ENCODE measurements at regions not wholly inside any gene's neighbourhood (a gene's known extent, or its start where the extent isn't known, plus 50 kb on each side); places are given as distances from the start of the nearest gene placed in this dataset.

DNA sequence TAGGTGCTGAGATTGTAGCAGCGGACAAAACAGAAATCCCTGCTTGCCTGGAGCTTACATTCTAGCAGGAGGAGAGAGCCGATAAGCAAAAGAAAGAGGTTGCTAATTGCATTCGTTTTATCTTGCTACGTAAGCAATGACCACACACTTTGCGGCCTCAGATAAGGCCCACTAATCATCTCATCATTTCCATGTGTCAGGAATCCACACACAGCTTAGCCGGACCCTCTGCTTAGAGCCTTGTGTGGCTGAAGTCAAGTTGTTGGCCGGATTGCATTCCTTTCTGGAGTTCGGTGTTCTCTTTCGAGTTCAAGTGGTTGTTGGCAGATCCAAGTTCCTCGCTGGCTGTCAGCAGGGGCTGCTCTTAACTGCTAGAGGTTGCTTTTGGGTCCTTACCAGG, 101.6 kb downstream of the CHST1 start:
- no peaks in the 10 kb centered on the region for H3K9me3 ChIP-seq (ENCODE audit: low read depth)
- no peak overlapping the region for H3K27ac ChIP-seq
- no peaks in the 10 kb centered on the region for H3K4me1 ChIP-seq (ENCODE audit: low read depth)
- H3K27me3 ChIP-seq: peaks cover 31% of the 10 kb centered on the region
- peak; percentile 79 to 92 for DNase-seq (ENCODE audit: low read depth in 1 of 2, low spot score in 1 of 2)
- H3K36me3 ChIP-seq: no peaks in the 10 kb centered on the region
- TF ChIP-seq, protein P1, sequence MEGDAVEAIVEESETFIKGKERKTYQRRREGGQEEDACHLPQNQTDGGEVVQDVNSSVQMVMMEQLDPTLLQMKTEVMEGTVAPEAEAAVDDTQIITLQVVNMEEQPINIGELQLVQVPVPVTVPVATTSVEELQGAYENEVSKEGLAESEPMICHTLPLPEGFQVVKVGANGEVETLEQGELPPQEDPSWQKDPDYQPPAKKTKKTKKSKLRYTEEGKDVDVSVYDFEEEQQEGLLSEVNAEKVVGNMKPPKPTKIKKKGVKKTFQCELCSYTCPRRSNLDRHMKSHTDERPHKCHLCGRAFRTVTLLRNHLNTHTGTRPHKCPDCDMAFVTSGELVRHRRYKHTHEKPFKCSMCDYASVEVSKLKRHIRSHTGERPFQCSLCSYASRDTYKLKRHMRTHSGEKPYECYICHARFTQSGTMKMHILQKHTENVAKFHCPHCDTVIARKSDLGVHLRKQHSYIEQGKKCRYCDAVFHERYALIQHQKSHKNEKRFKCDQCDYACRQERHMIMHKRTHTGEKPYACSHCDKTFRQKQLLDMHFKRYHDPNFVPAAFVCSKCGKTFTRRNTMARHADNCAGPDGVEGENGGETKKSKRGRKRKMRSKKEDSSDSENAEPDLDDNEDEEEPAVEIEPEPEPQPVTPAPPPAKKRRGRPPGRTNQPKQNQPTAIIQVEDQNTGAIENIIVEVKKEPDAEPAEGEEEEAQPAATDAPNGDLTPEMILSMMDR (IDR thresholded peaks at IDR 0.05; ENCODE audit: low read depth, low read length): peak; percentile 11
- no peak overlapping the region for H3K4me3 ChIP-seq

DNA sequence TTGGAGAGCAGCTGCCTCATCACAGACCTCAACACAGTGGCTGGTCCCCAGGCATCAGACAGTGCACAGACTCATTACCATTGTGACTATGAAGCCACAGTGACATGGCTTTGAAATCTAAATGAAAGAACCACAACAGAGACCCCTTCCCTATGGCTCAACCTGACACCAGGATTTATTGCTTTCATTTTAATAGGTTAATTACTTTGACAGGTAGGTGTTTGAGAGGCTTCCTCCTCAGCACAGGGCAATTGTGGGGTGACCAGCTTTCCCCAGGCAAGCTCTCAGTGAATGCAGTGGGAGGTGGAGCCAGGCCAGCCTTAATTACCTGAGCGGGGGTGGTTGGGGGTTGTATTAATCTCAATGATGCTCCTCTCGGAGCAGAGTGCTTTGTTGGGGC, 102.3 kb downstream of the CHST1 start:
- Histone ChIP-seq H3K36me3 (no peaks in the 10 kb centered on the region), H3K27ac (no peak overlapping the region)

DNA sequence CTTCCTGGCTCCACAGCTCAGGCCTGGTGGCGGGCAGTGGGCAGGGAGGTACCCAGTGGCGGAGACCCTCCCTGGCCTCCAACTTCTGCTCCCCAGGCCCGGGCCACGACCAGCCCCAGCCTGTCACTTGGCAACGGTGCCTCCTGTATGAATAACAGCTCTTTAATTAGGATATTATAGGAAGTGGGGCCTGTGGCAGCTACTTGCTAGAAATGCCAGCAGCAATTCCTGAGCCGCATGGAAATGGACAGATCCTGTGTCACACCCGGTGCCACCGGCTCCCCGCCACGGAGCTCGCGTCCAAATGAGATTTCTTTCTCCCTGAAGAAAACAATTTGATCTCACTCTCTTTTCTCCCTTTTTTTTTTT, 104.5 kb downstream of the CHST1 start:
- H3K27me3 ChIP-seq: peaks cover 13% of the 10 kb centered on the region

More for the DNA sequence above, 102.3 kb downstream of the CHST1 start:
- peaks cover 25% of the 10 kb centered on the region for H3K27me3 ChIP-seq
- H3K4me1 ChIP-seq (ENCODE audit: low read depth): no peaks in the 10 kb centered on the region
- TF ChIP-seq, protein P1 (IDR thresholded peaks at IDR 0.05; ENCODE audit: low read depth, low read length): no peak
- no peak overlapping the region for H3K4me3 ChIP-seq
- DNase-seq (ENCODE audit: low read depth in 1 of 2, low spot score in 1 of 2): no peak
- H3K9me3 ChIP-seq (ENCODE audit: low read depth): no peaks in the 10 kb centered on the region

DNA sequence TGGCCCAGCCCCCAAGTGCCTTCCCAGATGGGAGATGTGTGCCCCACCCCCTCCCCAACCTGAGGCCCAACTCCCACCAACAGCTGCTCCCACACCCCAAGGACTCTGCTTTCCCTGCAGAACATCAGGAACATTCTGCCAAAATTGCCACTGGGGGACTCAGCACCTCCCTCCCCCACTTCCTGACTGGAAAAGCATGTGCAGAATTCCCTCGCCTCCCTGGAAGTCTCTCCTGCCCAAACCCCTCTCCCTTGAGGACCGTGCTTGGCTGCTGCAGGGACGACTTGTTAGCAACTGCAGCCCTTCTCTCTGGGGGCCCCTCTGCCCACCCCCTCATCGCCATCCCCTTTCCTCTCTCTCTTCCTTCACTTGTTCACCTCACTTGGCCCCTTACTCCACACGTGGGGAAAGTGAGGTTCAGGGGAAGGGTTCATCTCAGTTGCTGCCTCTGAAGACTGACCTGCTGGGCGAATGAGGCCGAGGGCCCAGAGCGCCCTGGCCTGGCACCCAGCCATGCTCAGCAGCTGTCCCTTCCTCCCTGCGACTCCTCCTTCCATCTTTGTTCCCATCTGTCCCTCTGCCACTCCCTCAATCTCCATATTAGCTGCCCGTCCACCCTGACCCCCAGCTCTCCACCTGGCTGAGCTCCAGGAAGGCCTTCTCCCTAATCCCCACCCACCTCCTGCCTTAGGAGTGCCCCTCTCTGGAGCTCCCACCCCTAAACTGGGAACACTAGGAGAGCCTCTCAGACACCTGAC, 105.1 kb downstream of the CHST1 start:
- Histone ChIP-seq H3K27me3 (peaks cover 8% of the 10 kb centered on the region), H3K9me3 (ENCODE audit: low read depth) (no peaks in the 10 kb centered on the region), H3K27ac (no peak overlapping the region), H3K4me3 (no peak overlapping the region), H3K4me1 (ENCODE audit: low read depth) (no peaks in the 10 kb centered on the region), H3K36me3 (no peaks in the 10 kb centered on the region)
- peak; percentile 11 to 85 for DNase-seq (ENCODE audit: low read depth in 1 of 2, low spot score in 1 of 2)
- TF ChIP-seq, protein P1 (IDR thresholded peaks at IDR 0.05; ENCODE audit: low read depth, low read length): no peak

More for the DNA sequence above, 104.5 kb downstream of the CHST1 start:
- H3K27ac ChIP-seq: no peak overlapping the region
- no peaks in the 10 kb centered on the region for H3K36me3 ChIP-seq
- TF ChIP-seq, protein P1 (IDR thresholded peaks at IDR 0.05; ENCODE audit: low read depth, low read length): no peak
- no peaks in the 10 kb centered on the region for H3K9me3 ChIP-seq (ENCODE audit: low read depth)
- H3K4me1 ChIP-seq (ENCODE audit: low read depth): no peaks in the 10 kb centered on the region
- DNase-seq (ENCODE audit: low read depth in 1 of 2, low spot score in 1 of 2): no peak
- H3K4me3 ChIP-seq: no peak overlapping the region

DNA sequence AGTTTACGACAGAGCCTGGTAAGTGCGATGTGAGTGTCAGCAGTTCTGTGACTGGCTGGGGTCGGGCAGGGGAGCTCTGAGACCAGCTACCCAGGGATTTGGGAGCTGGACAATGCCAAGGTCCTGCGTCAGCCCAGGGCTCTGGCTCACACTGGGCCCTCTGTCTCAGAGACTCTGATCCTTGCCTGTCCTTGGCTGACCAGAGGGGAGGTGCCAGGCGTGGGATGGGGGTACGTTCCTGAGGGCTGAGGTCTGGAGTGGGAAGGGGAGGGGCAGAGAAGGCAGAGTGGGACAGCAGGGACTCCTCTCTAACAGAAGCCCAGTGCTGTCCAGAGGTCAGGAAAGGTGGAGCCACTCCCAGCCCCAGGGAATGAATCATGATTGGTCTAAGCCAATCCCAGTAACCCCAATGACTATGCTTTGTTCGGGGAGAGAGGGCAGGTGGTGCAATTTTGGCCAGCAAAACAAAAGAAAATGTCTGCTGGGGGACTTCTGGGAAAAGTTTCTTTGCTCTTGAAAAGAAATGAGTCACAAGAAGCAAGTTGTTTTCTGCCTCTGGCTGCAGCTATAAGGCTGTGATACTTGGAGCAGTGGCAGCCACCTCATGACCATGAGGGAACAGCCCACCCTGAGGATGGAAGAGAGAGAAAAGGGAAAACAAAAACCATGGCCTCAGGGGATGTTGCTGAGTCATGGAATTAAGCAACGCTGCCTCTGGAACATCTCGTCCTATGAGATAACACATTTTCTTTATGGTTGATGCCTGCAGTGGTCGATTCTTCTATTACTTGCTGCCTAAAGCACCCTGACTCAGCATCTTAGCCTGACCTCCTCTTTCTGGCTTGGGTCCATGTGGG, 108.3 kb downstream of the CHST1 start:
- Histone ChIP-seq H3K36me3 (no peaks in the 10 kb centered on the region), H3K27me3 (peaks cover 8% of the 10 kb centered on the region), H3K27ac (no peak overlapping the region), H3K4me1 (ENCODE audit: low read depth) (no peaks in the 10 kb centered on the region), H3K9me3 (ENCODE audit: low read depth) (no peaks in the 10 kb centered on the region), H3K4me3 (no peak overlapping the region)
- TF ChIP-seq, protein P1 (IDR thresholded peaks at IDR 0.05; ENCODE audit: low read depth, low read length): no peak
- DNase-seq (ENCODE audit: low read depth in 1 of 2, low spot score in 1 of 2): peak in 1 of 2 donors; percentile 95
